Naive thymus-derived CD4-positive, alpha-beta T cell (primary cell): ENCODE measurements at regions not wholly inside any gene's neighbourhood (a gene's known extent, or its start where the extent isn't known, plus 50 kb on each side); places are given as distances from the start of the nearest gene placed in this dataset.

Experiments used
- ATAC-seq: fragments of 150-1000 bp; cut with Tn5 transposase; 2 replicates; pipeline ENCODE4 v1.10.0; 2021; ENCODE audit warnings: mild to moderate bottlenecking, moderate library complexity
- CTCF ChIA-PET: fragments of 350-600 bp; sonication (Branson Sonifier 250); formaldehyde crosslinking; loops from one replicate; lab custom pipeline; 2021; ENCODE audit warnings: antibody characterized with exemption; lab: Charles Lee
- POLR2A ChIA-PET: fragments of 350-600 bp; sonication (Branson Sonifier 250); formaldehyde crosslinking; loops from one replicate; lab custom pipeline; 2021; ENCODE audit warnings: antibody characterized with exemption, inconsistent platforms; lab: Charles Lee
- DNase-seq, 9 donors: peaks; one replicate each; pipeline versions ENCODE4 v3.0.0 to v3.0.0-alpha.2; 2020 to 2022; ENCODE audit warnings: mixed read lengths in 1 of 9
- H3K27ac ChIP-seq: one replicate; pipeline ENCODE4 v1.7.0; 2013; ENCODE audit warnings: mild to moderate bottlenecking, low read depth, low read length, moderate library complexity
- H3K27me3 ChIP-seq, 2 donors: one replicate each; pipeline ENCODE4 v1.7.0; 2013; ENCODE audit warnings: low read length in 2 of 2, mild to moderate bottlenecking in 2 of 2, moderate library complexity in 2 of 2; ENCODE audit not compliant: control insufficient read depth in 2 of 2, insufficient read depth in 2 of 2
- H3K36me3 ChIP-seq, 3 experiments: 1 replicate in 2 of 3; 2 replicates in 1 of 3; pipeline ENCODE4 v1.7.0; 2013; ENCODE audit warnings: low read length in 3 of 3, mild to moderate bottlenecking in 3 of 3, moderate library complexity in 1 of 3; ENCODE audit not compliant: insufficient read depth in 3 of 3, control insufficient read depth in 2 of 3
- H3K4me1 ChIP-seq, 2 donors: one replicate each; pipeline ENCODE4 v1.7.0; 2013; ENCODE audit warnings: low read length in 2 of 2, mild to moderate bottlenecking in 2 of 2, moderate library complexity in 1 of 2; ENCODE audit not compliant: control insufficient read depth in 2 of 2, insufficient read depth in 2 of 2
- H3K4me3 ChIP-seq: 2 replicates; pipeline ENCODE4 v1.7.0; 2013; ENCODE audit warnings: mild to moderate bottlenecking, low read length
- H3K9me3 ChIP-seq, 3 experiments: 1 replicate in 2 of 3; 2 replicates in 1 of 3; pipeline ENCODE4 v1.7.0; 2013; ENCODE audit warnings: low read length in 3 of 3; ENCODE audit not compliant: control insufficient read depth in 2 of 3
- H3K27ac Mint-ChIP-seq, 9 donors: one replicate each; pipeline ENCODE4 v1.8.0; 2020 to 2022; ENCODE audit warnings: mixed read lengths in 9 of 9, mild to moderate bottlenecking in 8 of 9, moderate library complexity in 5 of 9, inconsistent platforms in 2 of 9
- H3K27me3 Mint-ChIP-seq, 5 donors: one replicate each; pipeline ENCODE4 v1.8.0; 2021 to 2022; ENCODE audit warnings: mixed read lengths in 5 of 5, mild to moderate bottlenecking in 1 of 5
- H3K36me3 Mint-ChIP-seq, 5 donors: one replicate each; pipeline ENCODE4 v1.8.0; 2020 to 2022; ENCODE audit warnings: mixed read lengths in 5 of 5, mild to moderate bottlenecking in 3 of 5, inconsistent platforms in 1 of 5
- H3K4me1 Mint-ChIP-seq, 7 donors: one replicate each; pipeline ENCODE4 v1.8.0; 2020 to 2022; ENCODE audit warnings: mixed read lengths in 7 of 7, mild to moderate bottlenecking in 3 of 7, inconsistent platforms in 1 of 7
- H3K4me3 Mint-ChIP-seq, 10 donors: one replicate each; pipeline ENCODE4 v1.8.0; 2020 to 2022; ENCODE audit warnings: mild to moderate bottlenecking in 10 of 10, mixed read lengths in 10 of 10, moderate library complexity in 6 of 10, inconsistent platforms in 2 of 10
- H3K9me3 Mint-ChIP-seq, 11 donors: one replicate each; pipeline ENCODE4 v1.8.0; 2020 to 2022; ENCODE audit warnings: mixed read lengths in 11 of 11, mild to moderate bottlenecking in 4 of 11, inconsistent platforms in 1 of 11, moderate library complexity in 1 of 11
- intact Hi-C, 2 donors: fragments of 100-400 bp; cut with micrococcal nuclease; formaldehyde crosslinking; loops; one replicate each; pipeline ENCODE4 v1.15.1; 2023

GRCh38 chr7:54906963-54907362, 111.9 kb upstream of the EGFR start:
- peaks cover 0 to 20% (median 5%) of the 10 kb centered on the region in 11 donors for H3K9me3 Mint-ChIP-seq
- Histone ChIP-seq H3K27ac (no peak overlapping the region), H3K36me3 (no peaks in the 10 kb centered on the region), H3K9me3 (no peaks in the 10 kb centered on the region), H3K4me3 (no peak overlapping the region), H3K27me3 (no peaks in the 10 kb centered on the region), H3K4me1 (no peaks in the 10 kb centered on the region)
- no peak overlapping the region for H3K4me3 Mint-ChIP-seq
- intact Hi-C loops, result no loop called here
- H3K4me1 Mint-ChIP-seq, result no peaks in the 10 kb centered on the region
- peaks cover 0 to 12% (median 5%) of the 10 kb centered on the region in 5 donors for H3K27me3 Mint-ChIP-seq
- ChIA-PET CTCF (interaction anchor here (0.6 kb wide), 1 partner anchor 49 kb away, joined by 4 read pairs; no protein-coding TSS in a partner anchor), POLR2A (no interaction called here)
- no peak for ATAC-seq
- H3K27ac Mint-ChIP-seq, result no peak overlapping the region
- no peak for DNase-seq
- H3K36me3 Mint-ChIP-seq, result no peaks in the 10 kb centered on the region

DNA sequence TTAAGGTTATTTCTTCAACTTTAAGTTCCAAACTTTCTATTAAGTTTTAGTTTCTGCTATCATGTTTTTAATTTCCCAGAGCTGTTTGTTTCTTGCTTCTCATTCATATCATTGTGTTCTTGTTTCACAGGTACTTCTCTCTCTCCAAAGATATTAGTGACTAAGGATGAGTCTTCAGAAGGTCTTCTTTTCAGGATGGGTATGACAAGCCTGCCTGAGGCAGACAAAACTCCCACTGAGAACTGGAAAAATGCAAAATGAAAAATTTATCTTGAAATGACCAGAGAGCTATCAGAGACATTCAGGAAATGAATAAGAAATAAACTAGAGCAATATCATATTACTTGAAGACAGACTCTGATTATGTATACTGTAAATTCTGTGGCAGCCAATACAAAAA, 110.8 kb upstream of the EGFR start:
- Mint-ChIP-seq H3K4me1 (no peaks in the 10 kb centered on the region), H3K27ac (no peak overlapping the region), H3K9me3 (peaks cover 0 to 20% (median 5%) of the 10 kb centered on the region in 11 donors), H3K4me3 (no peak overlapping the region), H3K27me3 (peaks cover 0 to 12% (median 0%) of the 10 kb centered on the region in 5 donors), H3K36me3 (no peaks in the 10 kb centered on the region)
- Histone ChIP-seq H3K27ac (no peak overlapping the region), H3K4me3 (no peak overlapping the region), H3K36me3 (no peaks in the 10 kb centered on the region), H3K4me1 (no peaks in the 10 kb centered on the region), H3K27me3 (no peaks in the 10 kb centered on the region), H3K9me3 (no peaks in the 10 kb centered on the region)
- CTCF ChIA-PET, result no interaction called here
- intact Hi-C loops, result no loop called here
- POLR2A ChIA-PET, result no interaction called here
- no peak for DNase-seq
- ATAC-seq, result no peak

DNA sequence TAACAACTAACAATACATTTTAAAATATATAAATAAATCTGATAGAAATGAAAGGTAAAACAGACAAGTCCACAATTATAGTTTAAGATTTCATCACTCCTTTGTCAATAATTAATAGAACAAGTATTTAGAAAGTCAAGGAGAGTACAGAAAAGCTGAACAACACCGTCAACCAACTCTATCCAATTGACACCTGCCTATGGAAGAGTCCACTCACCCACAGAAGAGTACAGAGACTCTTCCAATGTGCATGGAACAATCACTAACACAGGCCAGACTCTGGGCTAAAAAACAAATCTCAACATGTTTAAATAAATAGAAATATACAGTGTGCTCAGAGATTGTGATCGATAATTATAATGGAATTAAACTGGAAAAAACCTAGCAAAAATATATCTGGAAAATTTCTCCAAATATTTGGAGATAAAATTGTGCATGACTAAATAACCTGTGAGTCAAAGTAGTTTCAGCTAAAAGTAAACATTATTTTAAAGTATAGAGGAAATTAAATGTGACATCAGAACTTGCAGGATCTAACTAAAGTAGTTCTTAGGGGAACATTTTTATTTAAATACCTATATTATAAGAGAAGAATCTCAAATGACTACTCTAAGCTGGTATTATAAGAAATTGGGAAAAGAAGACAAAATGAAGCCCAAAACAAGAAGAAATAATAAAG, 109.9 kb upstream of the EGFR start:
- ATAC-seq (no peak), DNase-seq (no peak)
- Mint-ChIP-seq H3K27me3 (peaks cover 0 to 12% (median 0%) of the 10 kb centered on the region in 5 donors), H3K9me3 (peaks cover 0 to 20% (median 5%) of the 10 kb centered on the region in 11 donors), H3K27ac (no peak overlapping the region), H3K4me1 (no peaks in the 10 kb centered on the region), H3K4me3 (no peak overlapping the region), H3K36me3 (no peaks in the 10 kb centered on the region)
- ChIA-PET CTCF (no interaction called here), POLR2A (no interaction called here)
- Histone ChIP-seq H3K36me3 (no peaks in the 10 kb centered on the region), H3K4me1 (no peaks in the 10 kb centered on the region), H3K9me3 (no peaks in the 10 kb centered on the region), H3K27me3 (no peaks in the 10 kb centered on the region), H3K27ac (no peak overlapping the region), H3K4me3 (no peak overlapping the region)
- intact Hi-C loops, result no loop called here

DNA sequence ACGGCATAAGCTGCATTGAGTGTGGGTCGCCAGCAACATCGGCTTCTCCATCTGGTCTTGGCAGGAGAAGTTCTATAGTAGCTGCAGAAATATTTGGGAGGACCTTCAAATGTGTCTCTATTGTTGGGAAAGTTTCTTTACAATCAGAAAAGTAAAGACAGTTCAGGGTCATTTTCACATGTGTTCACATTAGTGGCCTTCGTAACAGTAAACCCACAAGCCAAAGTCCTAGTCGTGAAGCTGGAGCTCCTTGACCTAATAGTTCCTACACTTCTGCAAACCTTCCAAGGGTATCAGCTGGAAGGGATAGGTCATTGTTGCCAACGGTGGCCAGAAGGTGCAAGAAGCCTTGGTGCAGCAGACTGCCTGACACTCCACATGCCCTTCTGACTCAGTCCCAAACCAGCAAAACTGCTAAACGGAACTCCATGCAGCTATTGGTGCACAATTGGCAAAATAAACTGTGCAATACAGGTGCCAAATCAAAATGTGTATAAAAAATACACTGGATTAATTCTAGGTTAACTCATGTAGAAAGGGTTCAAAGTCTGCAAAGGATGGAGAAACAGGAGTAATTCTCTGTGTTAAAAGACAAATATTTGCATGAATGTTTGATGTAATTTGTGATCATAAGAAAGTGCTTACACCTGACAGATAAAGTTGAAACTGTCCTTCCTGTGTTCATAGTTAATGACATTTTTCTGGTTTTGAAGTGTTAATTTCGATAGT, 102.8 kb upstream of the EGFR start:
- no peak overlapping the region for H3K4me3 ChIP-seq
- DNase-seq (no peak), ATAC-seq (no peak)
- CTCF ChIA-PET, result no interaction called here
- H3K9me3 ChIP-seq, result no peaks in the 10 kb centered on the region
- peaks cover 0 to 3% (median 0%) of the 10 kb centered on the region in 11 donors for H3K9me3 Mint-ChIP-seq
- H3K4me3 Mint-ChIP-seq, result no peak overlapping the region
- intact Hi-C loops, result no loop called here
- H3K36me3 Mint-ChIP-seq, result no peaks in the 10 kb centered on the region
- H3K4me1 Mint-ChIP-seq, result no peaks in the 10 kb centered on the region
- no peaks in the 10 kb centered on the region for H3K4me1 ChIP-seq
- no peaks in the 10 kb centered on the region for H3K36me3 ChIP-seq
- no peak overlapping the region for H3K27ac ChIP-seq
- H3K27ac Mint-ChIP-seq, result no peak overlapping the region
- H3K27me3 ChIP-seq, result no peaks in the 10 kb centered on the region
- peaks cover 0 to 13% (median 9%) of the 10 kb centered on the region in 5 donors for H3K27me3 Mint-ChIP-seq
- POLR2A ChIA-PET, result no interaction called here

GRCh38 chr7:54917613-54918391, 101.0 kb upstream of the EGFR start:
- no peaks in the 10 kb centered on the region for H3K4me1 ChIP-seq
- no peak overlapping the region for H3K27ac ChIP-seq
- Mint-ChIP-seq H3K27me3 (peaks cover 0 to 13% (median 9%) of the 10 kb centered on the region in 5 donors), H3K4me3 (no peak overlapping the region), H3K4me1 (no peaks in the 10 kb centered on the region), H3K36me3 (no peaks in the 10 kb centered on the region), H3K9me3 (peaks cover 0 to 5% (median 2%) of the 10 kb centered on the region in 11 donors), H3K27ac (no peak overlapping the region)
- intact Hi-C loops, result no loop called here
- CTCF ChIA-PET, result no interaction called here
- POLR2A ChIA-PET, result no interaction called here
- ATAC-seq, result no peak
- no peaks in the 10 kb centered on the region for H3K36me3 ChIP-seq
- DNase-seq, result no peak
- no peaks in the 10 kb centered on the region for H3K9me3 ChIP-seq
- H3K27me3 ChIP-seq, result no peaks in the 10 kb centered on the region
- no peak overlapping the region for H3K4me3 ChIP-seq

DNA sequence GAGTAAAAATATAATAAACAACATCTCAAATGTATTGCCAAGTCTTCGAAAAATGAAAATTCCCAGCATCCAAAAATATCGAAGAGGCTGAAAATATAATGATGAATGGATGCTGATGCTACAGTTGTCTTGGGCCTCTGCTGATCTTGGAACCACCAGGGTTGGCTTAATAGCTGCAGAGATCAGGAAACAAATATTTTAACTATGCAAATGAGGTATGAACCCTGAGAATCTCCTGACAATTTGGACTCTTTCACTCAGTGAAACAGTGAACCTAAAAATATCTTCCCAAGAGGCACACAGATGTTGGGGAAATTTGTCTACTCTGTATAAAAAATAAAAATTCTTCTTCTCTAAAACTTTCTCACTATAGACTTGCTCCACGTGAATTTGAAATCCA, 97.7 kb upstream of the EGFR start:
- intact Hi-C loops, result no loop called here
- ATAC-seq (no peak), DNase-seq (no peak)
- no peak overlapping the region for H3K4me3 Mint-ChIP-seq
- no peaks in the 10 kb centered on the region for H3K36me3 ChIP-seq
- H3K27me3 Mint-ChIP-seq, result peaks cover 0 to 20% (median 12%) of the 10 kb centered on the region in 5 donors
- no peak overlapping the region for H3K27ac ChIP-seq
- H3K9me3 Mint-ChIP-seq, result peaks cover 0 to 24% (median 7%) of the 10 kb centered on the region in 11 donors
- POLR2A ChIA-PET, result no interaction called here
- H3K4me1 Mint-ChIP-seq, result no peaks in the 10 kb centered on the region
- no peaks in the 10 kb centered on the region for H3K9me3 ChIP-seq
- H3K4me1 ChIP-seq, result no peaks in the 10 kb centered on the region
- no peaks in the 10 kb centered on the region for H3K27me3 ChIP-seq
- CTCF ChIA-PET, result no interaction called here
- no peak overlapping the region for H3K27ac Mint-ChIP-seq
- no peaks in the 10 kb centered on the region for H3K36me3 Mint-ChIP-seq
- H3K4me3 ChIP-seq, result no peak overlapping the region
